ENCODE measurements at regions not wholly inside any gene's neighbourhood (a gene's known extent, or its start where the extent isn't known, plus 50 kb on each side); places are given as distances from the start of the nearest gene placed in this dataset.

DNA sequence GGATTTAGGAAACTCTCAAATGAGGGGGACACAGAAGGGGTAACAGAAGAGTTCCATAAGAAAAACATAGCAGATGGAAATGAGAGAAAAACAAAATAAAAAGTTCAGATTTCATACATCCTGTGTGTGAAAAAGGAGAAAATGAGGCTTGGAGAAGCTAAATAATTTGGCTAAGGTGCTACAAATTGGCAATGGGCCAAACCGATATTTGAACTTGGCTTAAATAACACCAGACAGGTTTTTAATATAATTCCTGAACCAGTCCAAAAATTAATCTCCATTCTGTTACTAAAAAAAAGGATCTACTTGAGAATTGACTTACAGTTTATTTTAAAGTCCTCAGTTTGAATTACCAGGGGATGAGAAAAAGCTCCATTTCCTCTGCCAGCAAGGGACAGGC is 342.9 kb upstream of the DPH6 start:
- TF ChIP-seq, protein P1, sequence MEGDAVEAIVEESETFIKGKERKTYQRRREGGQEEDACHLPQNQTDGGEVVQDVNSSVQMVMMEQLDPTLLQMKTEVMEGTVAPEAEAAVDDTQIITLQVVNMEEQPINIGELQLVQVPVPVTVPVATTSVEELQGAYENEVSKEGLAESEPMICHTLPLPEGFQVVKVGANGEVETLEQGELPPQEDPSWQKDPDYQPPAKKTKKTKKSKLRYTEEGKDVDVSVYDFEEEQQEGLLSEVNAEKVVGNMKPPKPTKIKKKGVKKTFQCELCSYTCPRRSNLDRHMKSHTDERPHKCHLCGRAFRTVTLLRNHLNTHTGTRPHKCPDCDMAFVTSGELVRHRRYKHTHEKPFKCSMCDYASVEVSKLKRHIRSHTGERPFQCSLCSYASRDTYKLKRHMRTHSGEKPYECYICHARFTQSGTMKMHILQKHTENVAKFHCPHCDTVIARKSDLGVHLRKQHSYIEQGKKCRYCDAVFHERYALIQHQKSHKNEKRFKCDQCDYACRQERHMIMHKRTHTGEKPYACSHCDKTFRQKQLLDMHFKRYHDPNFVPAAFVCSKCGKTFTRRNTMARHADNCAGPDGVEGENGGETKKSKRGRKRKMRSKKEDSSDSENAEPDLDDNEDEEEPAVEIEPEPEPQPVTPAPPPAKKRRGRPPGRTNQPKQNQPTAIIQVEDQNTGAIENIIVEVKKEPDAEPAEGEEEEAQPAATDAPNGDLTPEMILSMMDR (conservative IDR thresholded peaks at IDR 0.05): no peak
- no peak for TF ChIP-seq EZH2 (IDR thresholded peaks at IDR 0.05; ENCODE audit: low read depth)

Data from PC-9 (cell line).